Endodermal cell (in vitro differentiated cells): ENCODE measurements at regions not wholly inside any gene's neighbourhood (a gene's known extent, or its start where the extent isn't known, plus 50 kb on each side); places are given as distances from the start of the nearest gene placed in this dataset.

ENCODE experiments used
- DNase-seq: peaks from one replicate; pipeline ENCODE4 v3.0.0-alpha.2; 2017
- H3K27ac ChIP-seq: 2 replicates; pipeline ENCODE4 v1.5.1; 2013; ENCODE audit warnings: mild to moderate bottlenecking, low read depth, low read length, moderate library complexity
- H3K27me3 ChIP-seq: 2 replicates; pipeline ENCODE4 v1.6.1; 2013; ENCODE audit warnings: mild to moderate bottlenecking, low read length, moderate library complexity; ENCODE audit not compliant: insufficient read depth, control insufficient read depth, poor library complexity, severe bottlenecking
- H3K36me3 ChIP-seq: 2 replicates; pipeline ENCODE4 v1.7.0; 2013; ENCODE audit warnings: mild to moderate bottlenecking, low read length, moderate library complexity; ENCODE audit not compliant: control insufficient read depth, insufficient read depth
- H3K4me1 ChIP-seq: one replicate; pipeline ENCODE4 v1.7.0; 2013; ENCODE audit warnings: low read length; ENCODE audit not compliant: control insufficient read depth, insufficient read depth
- H3K4me3 ChIP-seq: 2 replicates; pipeline ENCODE4 v1.5.1; 2013; ENCODE audit warnings: mild to moderate bottlenecking, low read length, moderate library complexity
- H3K9ac ChIP-seq: 2 replicates; pipeline ENCODE4 v1.6.1; 2013; ENCODE audit warnings: mild to moderate bottlenecking, low read length, moderate library complexity; ENCODE audit not compliant: poor library complexity, severe bottlenecking; ENCODE audit errors: extremely low read depth
- H3K9me3 ChIP-seq: 2 replicates; pipeline ENCODE4 v1.6.1; 2013; ENCODE audit warnings: mild to moderate bottlenecking, low read length, moderate library complexity; ENCODE audit not compliant: control insufficient read depth
- H3K27ac Mint-ChIP-seq: 2 replicates; pipeline ENCODE4 v1.8.0; 2020; ENCODE audit warnings: mixed read lengths
- H3K27me3 Mint-ChIP-seq: 2 replicates; pipeline ENCODE4 v1.8.0; 2021; ENCODE audit warnings: mild to moderate bottlenecking, mixed read lengths; ENCODE audit not compliant: insufficient read depth
- H3K36me3 Mint-ChIP-seq: 2 replicates; pipeline ENCODE4 v1.8.0; 2020; ENCODE audit warnings: low read depth, mixed read lengths
- H3K4me1 Mint-ChIP-seq: 2 replicates; pipeline ENCODE4 v1.8.0; 2020; ENCODE audit warnings: mixed read lengths
- H3K4me3 Mint-ChIP-seq: 2 replicates; pipeline ENCODE4 v1.8.0; 2020; ENCODE audit warnings: mild to moderate bottlenecking, moderate library complexity, mixed read lengths
- H3K9me3 Mint-ChIP-seq: 2 replicates; pipeline ENCODE4 v1.8.0; 2020; ENCODE audit warnings: mild to moderate bottlenecking, mixed read lengths
- CTCF ChIP-seq: fragments of 200-600 bp; sonication (generic); conservative IDR thresholded peaks from 2 replicates; pipeline ENCODE4 v1.5.0; 2021; ENCODE audit warnings: antibody characterized with exemption, mild to moderate bottlenecking
- WGBS, 2 experiments: methylation state at CpG; one replicate each; pipeline versions ENCODE4 v1.1.5 to v1.1.7; 2013; ENCODE audit warnings: missing lambda C conversion rate in 2 of 2, mixed read lengths in 1 of 2; ENCODE audit not compliant: insufficient coverage in 1 of 2, insufficient read length in 1 of 2; 5-methylcytosine and 5-hydroxymethylcytosine counted together

GRCh38 chr5:1937590-1937989 lies 54.9 kb upstream of the IRX4 start:
- Mint-ChIP-seq H3K4me1 (no peaks in the 10 kb centered on the region), H3K36me3 (no peaks in the 10 kb centered on the region), H3K27me3 (peaks cover 4% of the 10 kb centered on the region), H3K27ac (no peak overlapping the region), H3K9me3 (no peaks in the 10 kb centered on the region), H3K4me3 (no peak overlapping the region)
- 85 to 90% methylated on average over 12 of the region's 12 CpGs for WGBS, 2 experiments
- no peak for TF ChIP-seq CTCF
- Histone ChIP-seq H3K9me3 (no peaks in the 10 kb centered on the region), H3K4me3 (no peak overlapping the region), H3K27me3 (peaks cover 8% of the 10 kb centered on the region), H3K36me3 (no peaks in the 10 kb centered on the region), H3K27ac (no peak overlapping the region), H3K9ac (no peak overlapping the region), H3K4me1 (no peaks in the 10 kb centered on the region)
- no peak for DNase-seq

GRCh38 chr5:1936901-1937300 lies 54.2 kb upstream of the IRX4 start:
- Histone ChIP-seq H3K4me1 (no peaks in the 10 kb centered on the region), H3K27me3 (peaks cover 15% of the 10 kb centered on the region), H3K9me3 (no peaks in the 10 kb centered on the region), H3K27ac (no peak overlapping the region), H3K36me3 (no peaks in the 10 kb centered on the region), H3K4me3 (no peak overlapping the region), H3K9ac (no peak overlapping the region)
- H3K27me3 Mint-ChIP-seq: peaks cover 9% of the 10 kb centered on the region
- H3K4me1 Mint-ChIP-seq: no peaks in the 10 kb centered on the region
- no peak for TF ChIP-seq CTCF
- H3K4me3 Mint-ChIP-seq: no peak overlapping the region
- H3K9me3 Mint-ChIP-seq: no peaks in the 10 kb centered on the region
- DNase-seq: no peak
- WGBS, 2 experiments: 83% methylated on average over 4 of the region's 5 CpGs; no CpG with 5 or more reads in 1 of the 2 experiments
- H3K27ac Mint-ChIP-seq: no peak overlapping the region
- H3K36me3 Mint-ChIP-seq: no peaks in the 10 kb centered on the region

- H3K4me3 ChIP-seq: no peak overlapping the region
- Mint-ChIP-seq H3K4me3 (no peak overlapping the region), H3K27me3 (peaks cover 12% of the 10 kb centered on the region), H3K36me3 (no peaks in the 10 kb centered on the region), H3K9me3 (no peaks in the 10 kb centered on the region), H3K27ac (no peak overlapping the region), H3K4me1 (no peaks in the 10 kb centered on the region)
- no peak for DNase-seq
- H3K4me1 ChIP-seq: no peaks in the 10 kb centered on the region
- H3K9me3 ChIP-seq: no peaks in the 10 kb centered on the region
- 82 to 86% methylated on average over 2 to 4 of the region's 4 CpGs for WGBS, 2 experiments
- H3K9ac ChIP-seq: no peak overlapping the region
- H3K36me3 ChIP-seq: no peaks in the 10 kb centered on the region
- no peak overlapping the region for H3K27ac ChIP-seq
- peaks cover 20% of the 10 kb centered on the region for H3K27me3 ChIP-seq
- no peak for TF ChIP-seq CTCF
These were observed 53.7 kb upstream of the IRX4 start for GRCh38 chr5:1936413-1936812.
